22Rv1 (cell line): ENCODE measurements at regions not wholly inside any gene's neighbourhood (a gene's known extent, or its start where the extent isn't known, plus 50 kb on each side); places are given as distances from the start of the nearest gene placed in this dataset.

ENCODE experiments used
- ZFX ChIP-seq: fragments of 450-650 bp; IDR thresholded peaks from 2 replicates; pipeline ENCODE4 v1.6.1; 2017; ENCODE audit warnings: antibody characterized with exemption, borderline replicate concordance
- TF ChIP-seq, protein P1 (sequence below): fragments of 450-650 bp; IDR thresholded peaks from 2 replicates; pipeline ENCODE4 v1.5.1; 2017; ENCODE audit warnings: mild to moderate bottlenecking

DNA sequence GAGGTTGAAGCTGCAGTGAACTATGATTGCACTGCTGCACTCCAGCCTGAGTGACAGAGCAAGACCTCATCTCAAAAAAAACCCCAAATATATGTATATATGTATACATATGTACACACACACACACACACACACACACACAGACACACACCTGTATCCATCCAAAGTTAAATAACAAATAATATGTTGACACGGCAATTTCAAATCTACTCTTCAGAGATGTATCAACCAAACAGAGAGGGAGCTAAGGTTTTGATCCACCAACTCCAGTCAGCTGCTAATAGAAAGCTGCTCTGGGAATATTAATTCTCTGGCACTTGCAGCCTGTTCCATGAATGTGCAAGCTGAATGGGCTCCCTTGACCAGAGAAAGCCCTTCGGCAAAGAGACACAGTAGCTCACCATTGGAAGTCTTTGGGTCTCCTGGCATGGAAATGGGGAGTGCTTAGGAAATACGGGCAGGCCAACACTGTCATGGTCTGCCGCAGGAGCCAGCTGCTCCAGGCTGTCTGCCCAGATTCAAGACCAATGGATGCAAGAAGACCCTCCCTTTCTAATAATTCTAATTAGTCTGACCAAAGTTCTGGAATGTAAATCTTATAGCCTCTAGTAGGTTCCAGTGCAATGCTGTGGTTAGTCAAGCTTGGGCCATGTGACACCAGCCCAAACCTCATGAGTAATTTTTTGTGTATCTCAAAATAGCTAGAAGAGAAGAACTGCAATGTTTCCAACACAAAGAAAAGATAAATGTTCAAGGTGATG lies 299.8 kb downstream of the KBTBD8 start:
- TF ChIP-seq, protein P1, sequence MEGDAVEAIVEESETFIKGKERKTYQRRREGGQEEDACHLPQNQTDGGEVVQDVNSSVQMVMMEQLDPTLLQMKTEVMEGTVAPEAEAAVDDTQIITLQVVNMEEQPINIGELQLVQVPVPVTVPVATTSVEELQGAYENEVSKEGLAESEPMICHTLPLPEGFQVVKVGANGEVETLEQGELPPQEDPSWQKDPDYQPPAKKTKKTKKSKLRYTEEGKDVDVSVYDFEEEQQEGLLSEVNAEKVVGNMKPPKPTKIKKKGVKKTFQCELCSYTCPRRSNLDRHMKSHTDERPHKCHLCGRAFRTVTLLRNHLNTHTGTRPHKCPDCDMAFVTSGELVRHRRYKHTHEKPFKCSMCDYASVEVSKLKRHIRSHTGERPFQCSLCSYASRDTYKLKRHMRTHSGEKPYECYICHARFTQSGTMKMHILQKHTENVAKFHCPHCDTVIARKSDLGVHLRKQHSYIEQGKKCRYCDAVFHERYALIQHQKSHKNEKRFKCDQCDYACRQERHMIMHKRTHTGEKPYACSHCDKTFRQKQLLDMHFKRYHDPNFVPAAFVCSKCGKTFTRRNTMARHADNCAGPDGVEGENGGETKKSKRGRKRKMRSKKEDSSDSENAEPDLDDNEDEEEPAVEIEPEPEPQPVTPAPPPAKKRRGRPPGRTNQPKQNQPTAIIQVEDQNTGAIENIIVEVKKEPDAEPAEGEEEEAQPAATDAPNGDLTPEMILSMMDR, result no peak
- TF ChIP-seq ZFX, result no peak
